RWPE1 (cell line): ENCODE measurements at regions not wholly inside any gene's neighbourhood (a gene's known extent, or its start where the extent isn't known, plus 50 kb on each side); places are given as distances from the start of the nearest gene placed in this dataset.

Experiments
- CTCF ChIA-PET: fragments of 350-600 bp; sonication (Branson Sonifier 250); formaldehyde crosslinking; extraction: SDS; loops from one replicate; lab custom pipeline; 2021; lab: Yijun Ruan, JAX
- POLR2A ChIA-PET: fragments of 400-600 bp; formaldehyde crosslinking; extraction: SDS; loops from one replicate; lab custom pipeline; 2020; ENCODE audit warnings: antibody characterized with exemption; ENCODE audit not compliant: low non-redundant PET; lab: Yijun Ruan, JAX
- DNase-seq: peaks from one replicate; pipeline ENCODE4 v3.0.0; 2012; ENCODE audit warnings: low spot score
- H3K27ac ChIP-seq: fragments of 450-650 bp; 2 replicates; pipeline ENCODE4 v1.5.1; 2017
- CTCF ChIP-seq: fragments of 450-650 bp; conservative IDR thresholded peaks from 2 replicates; pipeline ENCODE4 v1.5.1; 2017; ENCODE audit warnings: low read depth, mild to moderate bottlenecking

GRCh38 chr11:129719037-129719436 lies 96.6 kb upstream of the TMEM45B start:
- H3K27ac ChIP-seq, result no peak overlapping the region
- no peak for DNase-seq
- ChIA-PET POLR2A (no interaction called here), CTCF (interaction anchor here (0.6 kb wide), 1 partner anchor 150 kb away, joined by 3 read pairs; no protein-coding TSS in a partner anchor)
- TF ChIP-seq CTCF, result no peak

GRCh38 chr11:129720156-129720555 lies 95.5 kb upstream of the TMEM45B start:
- ChIA-PET POLR2A (no interaction called here), CTCF (no interaction called here)
- no peak overlapping the region for H3K27ac ChIP-seq
- no peak for DNase-seq
- no peak for TF ChIP-seq CTCF

DNA sequence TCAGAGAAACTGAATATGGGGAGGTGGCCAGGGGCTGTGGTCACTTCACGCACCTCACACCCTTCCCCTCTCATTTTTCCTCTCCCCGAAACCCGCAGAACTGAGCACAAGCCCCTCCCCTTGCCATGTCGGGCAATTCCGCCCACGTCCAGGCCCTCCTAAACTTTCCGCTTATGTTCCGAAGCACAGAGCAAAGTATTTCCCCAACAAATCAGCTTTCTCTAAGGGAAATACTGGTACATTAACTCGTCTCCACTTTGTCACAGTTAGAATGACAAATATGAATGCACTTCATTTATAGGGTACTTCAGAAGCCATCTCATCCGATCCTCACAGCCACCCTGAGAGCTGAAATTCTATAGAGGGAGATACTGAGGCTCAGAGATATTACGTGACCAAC lies 94.7 kb upstream of the TMEM45B start:
- TF ChIP-seq CTCF, result no peak
- ChIA-PET CTCF (no interaction called here), POLR2A (no interaction called here)
- H3K27ac ChIP-seq, result no peak overlapping the region
- DNase-seq, result no peak

- no peak for TF ChIP-seq CTCF
- DNase-seq, result no peak
- ChIA-PET CTCF (interaction anchor here (0.7 kb wide), 1 partner anchor 10 kb away, joined by 5 read pairs; no protein-coding TSS in a partner anchor), POLR2A (no interaction called here)
- H3K27ac ChIP-seq, result no peak overlapping the region
These were observed 94.0 kb upstream of the TMEM45B start for GRCh38 chr11:129721685-129722084.

GRCh38 chr11:129722529-129722928 lies 93.1 kb upstream of the TMEM45B start:
- no peak for DNase-seq
- no peak overlapping the region for H3K27ac ChIP-seq
- no peak for TF ChIP-seq CTCF
- POLR2A ChIA-PET, result no interaction called here
- CTCF ChIA-PET, result no interaction called here

DNA sequence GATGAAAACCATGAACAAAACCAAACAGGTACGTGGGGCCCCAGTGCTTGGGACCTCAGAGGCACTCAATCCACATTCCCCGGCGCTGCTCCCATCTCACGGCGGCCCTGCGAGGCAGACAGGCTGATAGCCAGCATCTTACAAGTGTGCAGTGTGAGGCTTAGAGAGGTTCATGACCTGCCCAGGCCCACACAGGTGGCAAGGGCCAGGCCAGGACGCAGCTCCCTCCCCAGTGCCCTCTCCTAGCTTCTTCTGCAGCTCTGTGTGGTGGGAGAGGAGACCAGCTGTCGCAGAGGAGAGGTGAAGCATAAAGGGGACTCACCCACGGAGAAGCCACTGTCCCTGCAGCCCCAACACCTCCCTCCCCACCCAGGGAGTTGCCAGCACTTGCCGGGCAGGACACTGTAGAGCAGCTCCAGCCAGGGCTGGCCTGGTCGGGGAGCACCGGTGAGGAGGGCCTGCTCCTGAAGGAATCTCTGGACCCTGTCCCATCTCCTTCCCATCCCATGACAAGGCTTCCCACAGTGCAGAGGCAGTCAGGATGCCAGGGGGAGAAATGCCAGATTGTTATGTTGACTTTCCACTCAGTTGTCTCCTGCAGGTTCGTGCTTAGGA lies 92.4 kb upstream of the TMEM45B start:
- no peak for DNase-seq
- no peak for TF ChIP-seq CTCF
- no peak overlapping the region for H3K27ac ChIP-seq
- ChIA-PET CTCF (no interaction called here), POLR2A (no interaction called here)
